ENCODE measurements at regions not wholly inside any gene's neighbourhood (a gene's known extent, or its start where the extent isn't known, plus 50 kb on each side); places are given as distances from the start of the nearest gene placed in this dataset.

GRCh38 chr13:78764665-78765064 lies 105.7 kb upstream of the OBI1 start:
- H3K9me3 ChIP-seq, result no peaks in the 10 kb centered on the region
- TF ChIP-seq CTCF (IDR thresholded peaks at IDR 0.05), result no peak
- no peak overlapping the region for H3K4me3 ChIP-seq
- H3K4me1 ChIP-seq, result no peaks in the 10 kb centered on the region
- 73 to 75% (median 74%) methylated on average over 9 of the region's 9 CpGs for WGBS, 3 donors
- ATAC-seq (no peak), DNase-seq (no peak)
- intact Hi-C loops (cut with DNase I), result no loop called here
- no peaks in the 10 kb centered on the region for H3K36me3 ChIP-seq (ENCODE audit: insufficient read depth in 1 of 2, low read depth in 1 of 2)
- no peak overlapping the region for H3K27ac ChIP-seq
- peaks cover 0 to 3% (median 2%) of the 10 kb centered on the region in 3 donors for H3K27me3 ChIP-seq (ENCODE audit: insufficient read depth in 3 of 3, low read length in 2 of 3)

- Histone ChIP-seq H3K27me3 (ENCODE audit: insufficient read depth in 3 of 3, low read length in 2 of 3) (peaks cover 0 to 3% (median 0%) of the 10 kb centered on the region in 3 donors), H3K27ac (no peak overlapping the region), H3K9me3 (no peaks in the 10 kb centered on the region), H3K4me1 (no peaks in the 10 kb centered on the region), H3K36me3 (ENCODE audit: insufficient read depth in 1 of 2, low read depth in 1 of 2) (no peaks in the 10 kb centered on the region), H3K4me3 (no peak overlapping the region)
- intact Hi-C loops (cut with DNase I), result no loop called here
- 43 to 48% (median 47%) methylated on average over 2 of the region's 2 CpGs for WGBS, 3 donors
- no peak for DNase-seq
- no peak for TF ChIP-seq CTCF (IDR thresholded peaks at IDR 0.05)
- no peak for ATAC-seq
Observed at GRCh38 chr13:78762825-78763224, 103.9 kb upstream of the OBI1 start.

- intact Hi-C loops (cut with DNase I), result no loop called here
- no peaks in the 10 kb centered on the region for H3K9me3 ChIP-seq
- H3K4me3 ChIP-seq, result no peak overlapping the region
- H3K4me1 ChIP-seq, result no peaks in the 10 kb centered on the region
- 68 to 76% (median 74%) methylated on average over 5 of the region's 5 CpGs for WGBS, 3 donors
- ATAC-seq (no peak), DNase-seq (no peak)
- H3K27ac ChIP-seq, result no peak overlapping the region
- H3K36me3 ChIP-seq (ENCODE audit: insufficient read depth in 1 of 2, low read depth in 1 of 2), result no peaks in the 10 kb centered on the region
- no peaks in the 10 kb centered on the region for H3K27me3 ChIP-seq (ENCODE audit: insufficient read depth in 3 of 3, low read length in 2 of 3)
- no peak for TF ChIP-seq CTCF (IDR thresholded peaks at IDR 0.05)
Observed at GRCh38 chr13:78759704-78760103, 100.7 kb upstream of the OBI1 start.

GRCh38 chr13:78758549-78758948 lies 99.6 kb upstream of the OBI1 start:
- Histone ChIP-seq H3K27me3 (ENCODE audit: insufficient read depth in 3 of 3, low read length in 2 of 3) (no peaks in the 10 kb centered on the region), H3K27ac (no peak overlapping the region), H3K4me3 (no peak overlapping the region), H3K9me3 (no peaks in the 10 kb centered on the region), H3K4me1 (no peaks in the 10 kb centered on the region), H3K36me3 (ENCODE audit: insufficient read depth in 1 of 2, low read depth in 1 of 2) (no peaks in the 10 kb centered on the region)
- intact Hi-C loops (cut with DNase I), result no loop called here
- DNase-seq, result no peak
- 88 to 94% (median 88%) methylated on average over 4 of the region's 4 CpGs for WGBS, 3 donors
- no peak for ATAC-seq
- TF ChIP-seq CTCF (IDR thresholded peaks at IDR 0.05), result no peak

- TF ChIP-seq CTCF (IDR thresholded peaks at IDR 0.05), result no peak
- ATAC-seq (no peak), DNase-seq (no peak)
- no peaks in the 10 kb centered on the region for H3K27me3 ChIP-seq (ENCODE audit: insufficient read depth in 3 of 3, low read length in 2 of 3)
- H3K4me1 ChIP-seq, result no peaks in the 10 kb centered on the region
- no peak overlapping the region for H3K4me3 ChIP-seq
- H3K36me3 ChIP-seq (ENCODE audit: insufficient read depth in 1 of 2, low read depth in 1 of 2), result no peaks in the 10 kb centered on the region
- 23 to 35% (median 26%) methylated on average over 1 of the region's 1 CpG for WGBS, 3 donors
- no peak overlapping the region for H3K27ac ChIP-seq
- H3K9me3 ChIP-seq, result no peaks in the 10 kb centered on the region
- intact Hi-C loops (cut with DNase I), result no loop called here
Observed at GRCh38 chr13:78753435-78753834, 94.5 kb upstream of the OBI1 start.
